ENCODE measurements at regions not wholly inside any gene's neighbourhood (a gene's known extent, or its start where the extent isn't known, plus 50 kb on each side); places are given as distances from the start of the nearest gene placed in this dataset.

DNA sequence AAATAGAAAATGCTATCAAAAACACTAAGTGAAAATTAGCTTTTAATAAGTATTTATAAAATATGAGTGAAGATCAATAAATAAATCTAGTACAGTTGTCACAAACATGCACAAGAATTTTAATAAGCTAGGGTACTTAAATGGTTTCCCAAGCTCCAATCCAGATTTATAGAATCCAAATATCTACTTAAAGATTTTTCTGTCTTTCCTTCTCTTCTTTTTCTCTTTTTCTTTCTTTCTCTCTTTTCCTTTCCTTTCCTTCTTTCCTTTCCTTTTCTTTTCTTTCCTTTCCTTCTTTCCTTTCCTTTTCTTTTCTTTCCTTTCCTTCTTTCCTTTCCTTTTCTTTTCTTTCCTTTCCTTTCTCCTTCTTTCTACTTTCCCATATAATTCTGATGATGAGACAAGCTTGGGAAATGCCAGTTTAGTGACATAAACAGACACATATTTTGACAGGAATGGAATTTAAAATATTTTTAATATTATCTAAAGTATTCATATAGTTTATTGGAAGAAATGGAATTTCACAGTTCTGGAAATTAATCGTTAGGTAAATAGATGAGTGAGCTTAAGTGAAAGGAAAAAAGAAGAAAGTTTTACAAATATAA is 832.8 kb downstream of the NR2F1-AS1 start:
- TF ChIP-seq, protein P1, sequence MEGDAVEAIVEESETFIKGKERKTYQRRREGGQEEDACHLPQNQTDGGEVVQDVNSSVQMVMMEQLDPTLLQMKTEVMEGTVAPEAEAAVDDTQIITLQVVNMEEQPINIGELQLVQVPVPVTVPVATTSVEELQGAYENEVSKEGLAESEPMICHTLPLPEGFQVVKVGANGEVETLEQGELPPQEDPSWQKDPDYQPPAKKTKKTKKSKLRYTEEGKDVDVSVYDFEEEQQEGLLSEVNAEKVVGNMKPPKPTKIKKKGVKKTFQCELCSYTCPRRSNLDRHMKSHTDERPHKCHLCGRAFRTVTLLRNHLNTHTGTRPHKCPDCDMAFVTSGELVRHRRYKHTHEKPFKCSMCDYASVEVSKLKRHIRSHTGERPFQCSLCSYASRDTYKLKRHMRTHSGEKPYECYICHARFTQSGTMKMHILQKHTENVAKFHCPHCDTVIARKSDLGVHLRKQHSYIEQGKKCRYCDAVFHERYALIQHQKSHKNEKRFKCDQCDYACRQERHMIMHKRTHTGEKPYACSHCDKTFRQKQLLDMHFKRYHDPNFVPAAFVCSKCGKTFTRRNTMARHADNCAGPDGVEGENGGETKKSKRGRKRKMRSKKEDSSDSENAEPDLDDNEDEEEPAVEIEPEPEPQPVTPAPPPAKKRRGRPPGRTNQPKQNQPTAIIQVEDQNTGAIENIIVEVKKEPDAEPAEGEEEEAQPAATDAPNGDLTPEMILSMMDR (IDR thresholded peaks at IDR 0.05; ENCODE audit: poor library complexity, severe bottlenecking) = no peak
- TF ChIP-seq TAF1 (IDR thresholded peaks at IDR 0.05; ENCODE audit: low read depth) (no peak), SMC3 (conservative IDR thresholded peaks at IDR 0.05; ENCODE audit: poor library complexity) (no peak), RAD21 (conservative IDR thresholded peaks at IDR 0.05) (no peak)
- TF ChIP-seq, protein P2, sequence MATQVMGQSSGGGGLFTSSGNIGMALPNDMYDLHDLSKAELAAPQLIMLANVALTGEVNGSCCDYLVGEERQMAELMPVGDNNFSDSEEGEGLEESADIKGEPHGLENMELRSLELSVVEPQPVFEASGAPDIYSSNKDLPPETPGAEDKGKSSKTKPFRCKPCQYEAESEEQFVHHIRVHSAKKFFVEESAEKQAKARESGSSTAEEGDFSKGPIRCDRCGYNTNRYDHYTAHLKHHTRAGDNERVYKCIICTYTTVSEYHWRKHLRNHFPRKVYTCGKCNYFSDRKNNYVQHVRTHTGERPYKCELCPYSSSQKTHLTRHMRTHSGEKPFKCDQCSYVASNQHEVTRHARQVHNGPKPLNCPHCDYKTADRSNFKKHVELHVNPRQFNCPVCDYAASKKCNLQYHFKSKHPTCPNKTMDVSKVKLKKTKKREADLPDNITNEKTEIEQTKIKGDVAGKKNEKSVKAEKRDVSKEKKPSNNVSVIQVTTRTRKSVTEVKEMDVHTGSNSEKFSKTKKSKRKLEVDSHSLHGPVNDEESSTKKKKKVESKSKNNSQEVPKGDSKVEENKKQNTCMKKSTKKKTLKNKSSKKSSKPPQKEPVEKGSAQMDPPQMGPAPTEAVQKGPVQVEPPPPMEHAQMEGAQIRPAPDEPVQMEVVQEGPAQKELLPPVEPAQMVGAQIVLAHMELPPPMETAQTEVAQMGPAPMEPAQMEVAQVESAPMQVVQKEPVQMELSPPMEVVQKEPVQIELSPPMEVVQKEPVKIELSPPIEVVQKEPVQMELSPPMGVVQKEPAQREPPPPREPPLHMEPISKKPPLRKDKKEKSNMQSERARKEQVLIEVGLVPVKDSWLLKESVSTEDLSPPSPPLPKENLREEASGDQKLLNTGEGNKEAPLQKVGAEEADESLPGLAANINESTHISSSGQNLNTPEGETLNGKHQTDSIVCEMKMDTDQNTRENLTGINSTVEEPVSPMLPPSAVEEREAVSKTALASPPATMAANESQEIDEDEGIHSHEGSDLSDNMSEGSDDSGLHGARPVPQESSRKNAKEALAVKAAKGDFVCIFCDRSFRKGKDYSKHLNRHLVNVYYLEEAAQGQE (IDR thresholded peaks at IDR 0.05; ENCODE audit: borderline replicate concordance) = no peak
